DND-41 (cell line): ENCODE measurements at regions not wholly inside any gene's neighbourhood (a gene's known extent, or its start where the extent isn't known, plus 50 kb on each side); places are given as distances from the start of the nearest gene placed in this dataset.

ENCODE experiments used
- EZH2 ChIP-seq: IDR thresholded peaks from 3 replicates; pipeline ENCODE4 v1.6.1; 2012; ENCODE audit warnings: borderline replicate concordance, low read depth, mild to moderate bottlenecking, moderate library complexity, low read length, inconsistent platforms; ENCODE audit not compliant: severe bottlenecking
- TF ChIP-seq, protein P1 (sequence below): IDR thresholded peaks from 2 replicates; pipeline ENCODE4 v1.5.1; 2012; ENCODE audit warnings: borderline replicate concordance, low read length, moderate library complexity, mild to moderate bottlenecking; ENCODE audit not compliant: poor library complexity, severe bottlenecking; ENCODE audit errors: extremely low read depth

DNA sequence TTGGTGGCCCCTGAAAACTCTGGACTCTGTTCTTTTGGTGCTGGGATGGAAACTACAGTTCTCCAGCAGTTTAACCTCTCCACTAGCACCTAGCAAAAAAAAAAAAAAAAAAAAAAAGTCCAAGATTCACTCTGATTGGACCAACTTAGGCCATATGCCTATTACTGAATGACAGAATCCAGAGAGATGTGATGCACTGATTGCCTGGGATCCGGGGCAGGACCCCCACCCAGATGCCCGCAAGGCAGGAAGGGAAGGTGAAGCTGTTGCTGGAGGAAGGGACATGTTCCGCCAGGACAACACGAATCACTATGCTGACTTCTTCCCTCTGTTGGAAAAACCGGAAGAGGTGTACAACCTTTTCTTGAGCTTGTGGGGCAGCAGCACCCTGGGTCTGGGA, 152.5 kb upstream of the ZNF536 start:
- TF ChIP-seq, protein P1, sequence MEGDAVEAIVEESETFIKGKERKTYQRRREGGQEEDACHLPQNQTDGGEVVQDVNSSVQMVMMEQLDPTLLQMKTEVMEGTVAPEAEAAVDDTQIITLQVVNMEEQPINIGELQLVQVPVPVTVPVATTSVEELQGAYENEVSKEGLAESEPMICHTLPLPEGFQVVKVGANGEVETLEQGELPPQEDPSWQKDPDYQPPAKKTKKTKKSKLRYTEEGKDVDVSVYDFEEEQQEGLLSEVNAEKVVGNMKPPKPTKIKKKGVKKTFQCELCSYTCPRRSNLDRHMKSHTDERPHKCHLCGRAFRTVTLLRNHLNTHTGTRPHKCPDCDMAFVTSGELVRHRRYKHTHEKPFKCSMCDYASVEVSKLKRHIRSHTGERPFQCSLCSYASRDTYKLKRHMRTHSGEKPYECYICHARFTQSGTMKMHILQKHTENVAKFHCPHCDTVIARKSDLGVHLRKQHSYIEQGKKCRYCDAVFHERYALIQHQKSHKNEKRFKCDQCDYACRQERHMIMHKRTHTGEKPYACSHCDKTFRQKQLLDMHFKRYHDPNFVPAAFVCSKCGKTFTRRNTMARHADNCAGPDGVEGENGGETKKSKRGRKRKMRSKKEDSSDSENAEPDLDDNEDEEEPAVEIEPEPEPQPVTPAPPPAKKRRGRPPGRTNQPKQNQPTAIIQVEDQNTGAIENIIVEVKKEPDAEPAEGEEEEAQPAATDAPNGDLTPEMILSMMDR = no peak
- TF ChIP-seq EZH2 = no peak
